ENCODE measurements at regions not wholly inside any gene's neighbourhood (a gene's known extent, or its start where the extent isn't known, plus 50 kb on each side); places are given as distances from the start of the nearest gene placed in this dataset.

DNA sequence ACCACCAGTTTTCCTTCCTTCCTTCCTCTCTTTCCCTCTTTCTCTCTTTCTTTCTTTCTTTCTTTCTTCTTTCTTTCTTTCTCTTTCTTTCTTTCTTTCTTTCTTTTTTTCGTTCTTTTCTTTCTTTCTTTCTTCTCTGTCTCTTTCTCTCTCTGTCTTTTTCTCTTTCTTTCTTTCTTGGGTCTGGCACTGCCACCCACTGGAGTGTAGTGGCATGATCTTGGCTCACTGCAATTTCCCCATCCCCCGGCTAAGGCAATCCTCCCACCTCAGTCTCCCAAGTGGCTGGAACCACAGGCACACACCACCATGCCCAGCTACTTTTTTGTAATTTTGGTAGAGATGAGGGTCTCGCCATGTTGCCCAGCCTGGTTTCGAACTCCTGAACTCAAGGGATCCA lies 51.6 kb upstream of the NHS start:
- no peak for TF ChIP-seq EZH2 (IDR thresholded peaks at IDR 0.05; ENCODE audit: low read length)
- TF ChIP-seq, protein P1, sequence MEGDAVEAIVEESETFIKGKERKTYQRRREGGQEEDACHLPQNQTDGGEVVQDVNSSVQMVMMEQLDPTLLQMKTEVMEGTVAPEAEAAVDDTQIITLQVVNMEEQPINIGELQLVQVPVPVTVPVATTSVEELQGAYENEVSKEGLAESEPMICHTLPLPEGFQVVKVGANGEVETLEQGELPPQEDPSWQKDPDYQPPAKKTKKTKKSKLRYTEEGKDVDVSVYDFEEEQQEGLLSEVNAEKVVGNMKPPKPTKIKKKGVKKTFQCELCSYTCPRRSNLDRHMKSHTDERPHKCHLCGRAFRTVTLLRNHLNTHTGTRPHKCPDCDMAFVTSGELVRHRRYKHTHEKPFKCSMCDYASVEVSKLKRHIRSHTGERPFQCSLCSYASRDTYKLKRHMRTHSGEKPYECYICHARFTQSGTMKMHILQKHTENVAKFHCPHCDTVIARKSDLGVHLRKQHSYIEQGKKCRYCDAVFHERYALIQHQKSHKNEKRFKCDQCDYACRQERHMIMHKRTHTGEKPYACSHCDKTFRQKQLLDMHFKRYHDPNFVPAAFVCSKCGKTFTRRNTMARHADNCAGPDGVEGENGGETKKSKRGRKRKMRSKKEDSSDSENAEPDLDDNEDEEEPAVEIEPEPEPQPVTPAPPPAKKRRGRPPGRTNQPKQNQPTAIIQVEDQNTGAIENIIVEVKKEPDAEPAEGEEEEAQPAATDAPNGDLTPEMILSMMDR (optimal IDR thresholded peaks at IDR 0.05 in 1 of 3, IDR thresholded peaks at IDR 0.05 in 1 of 3, conservative IDR thresholded peaks at IDR 0.05 in 1 of 3; ENCODE audit: extremely low read depth in 1 of 3, insufficient read depth in 2 of 3, low read length in 3 of 3), result peak in 2 of 3 experiments; percentile 13 to 25
